ENCODE measurements at regions not wholly inside any gene's neighbourhood (a gene's known extent, or its start where the extent isn't known, plus 50 kb on each side); places are given as distances from the start of the nearest gene placed in this dataset.

DNA sequence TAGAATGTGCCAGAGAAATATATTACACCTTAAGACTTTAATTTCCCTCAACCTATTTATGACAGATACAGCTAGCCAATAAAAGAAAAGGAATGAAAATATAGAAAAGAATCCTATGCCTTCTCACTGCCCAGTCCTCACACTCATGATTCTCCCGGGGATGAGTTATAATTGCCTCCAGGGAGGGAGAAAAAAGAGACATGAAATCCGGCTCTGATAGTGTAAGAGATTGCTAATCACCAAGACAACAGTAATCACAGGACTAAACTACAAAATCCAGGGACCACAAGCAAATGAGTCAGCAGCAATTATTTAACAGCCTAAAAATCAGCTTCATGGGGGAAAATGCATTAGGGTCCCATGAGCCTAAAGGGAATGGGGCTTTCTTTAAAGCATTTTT is 95.9 kb upstream of the DUSP21 start:
- Histone ChIP-seq H3K9me3 (ENCODE audit: control insufficient read depth in 1 of 2, insufficient read depth in 1 of 2, low read depth in 1 of 2, low read length in 2 of 2) (no peaks in the 10 kb centered on the region), H3K9ac (ENCODE audit: low read length) (no peak overlapping the region), H3K4me2 (ENCODE audit: low read length) (no peak overlapping the region), H3K9me2 (ENCODE audit: insufficient read depth) (no peaks in the 10 kb centered on the region), H3K4me3 (replicated peaks in 1 of 2; ENCODE audit: low read depth in 1 of 2, low read length in 2 of 2) (no peak overlapping the region), H3K27me3 (ENCODE audit: insufficient read depth, low read length) (no peaks in the 10 kb centered on the region), H3K79me2 (ENCODE audit: insufficient read depth, low read length) (no peaks in the 10 kb centered on the region), H3K36me3 (ENCODE audit: control insufficient read depth in 1 of 2, insufficient read depth in 2 of 2, low read length in 2 of 2) (no peaks in the 10 kb centered on the region), H3K4me1 (ENCODE audit: control insufficient read depth in 1 of 2, insufficient read depth in 2 of 2, low read length in 2 of 2) (no peaks in the 10 kb centered on the region), H3K27ac (ENCODE audit: low read depth, low read length) (no peak overlapping the region), H2AFZ (ENCODE audit: low read depth, low read length, poor library complexity, severe bottlenecking) (no peak overlapping the region), H4K20me1 (ENCODE audit: insufficient read depth) (no peaks in the 10 kb centered on the region)
- RAD21 ChIA-PET (ENCODE audit: low non-redundant PET in 1 of 2, low total read pairs in 2 of 2, uncharacterized antibody in 2 of 2, unreplicated experiment in 2 of 2): no interaction called here
- no TSS peak for BruUV-seq (replicated peaks)
- CTCF ChIA-PET: no interaction called here
- POLR2A ChIA-PET: no interaction called here
- no peak for ATAC-seq
- TF ChIP-seq POLR2A (IDR thresholded peaks at IDR 0.05; ENCODE audit: borderline replicate concordance, extremely low read depth, insufficient read depth, insufficient read length): no peak
- no peak for TF ChIP-seq CEBPB (IDR thresholded peaks at IDR 0.05; ENCODE audit: low read depth)
- no peak for TF ChIP-seq POLR2AphosphoS5 (IDR thresholded peaks at IDR 0.05; ENCODE audit: low read depth, low read length)
- no peak for TF ChIP-seq SP1 (IDR thresholded peaks at IDR 0.05; ENCODE audit: low read depth)
- TF ChIP-seq YY1 (IDR thresholded peaks at IDR 0.05; ENCODE audit: extremely low read depth, insufficient replicate concordance, low read depth, low read length): no peak
- TF ChIP-seq ZFX (IDR thresholded peaks at IDR 0.05): no peak
- TF ChIP-seq, protein P1, sequence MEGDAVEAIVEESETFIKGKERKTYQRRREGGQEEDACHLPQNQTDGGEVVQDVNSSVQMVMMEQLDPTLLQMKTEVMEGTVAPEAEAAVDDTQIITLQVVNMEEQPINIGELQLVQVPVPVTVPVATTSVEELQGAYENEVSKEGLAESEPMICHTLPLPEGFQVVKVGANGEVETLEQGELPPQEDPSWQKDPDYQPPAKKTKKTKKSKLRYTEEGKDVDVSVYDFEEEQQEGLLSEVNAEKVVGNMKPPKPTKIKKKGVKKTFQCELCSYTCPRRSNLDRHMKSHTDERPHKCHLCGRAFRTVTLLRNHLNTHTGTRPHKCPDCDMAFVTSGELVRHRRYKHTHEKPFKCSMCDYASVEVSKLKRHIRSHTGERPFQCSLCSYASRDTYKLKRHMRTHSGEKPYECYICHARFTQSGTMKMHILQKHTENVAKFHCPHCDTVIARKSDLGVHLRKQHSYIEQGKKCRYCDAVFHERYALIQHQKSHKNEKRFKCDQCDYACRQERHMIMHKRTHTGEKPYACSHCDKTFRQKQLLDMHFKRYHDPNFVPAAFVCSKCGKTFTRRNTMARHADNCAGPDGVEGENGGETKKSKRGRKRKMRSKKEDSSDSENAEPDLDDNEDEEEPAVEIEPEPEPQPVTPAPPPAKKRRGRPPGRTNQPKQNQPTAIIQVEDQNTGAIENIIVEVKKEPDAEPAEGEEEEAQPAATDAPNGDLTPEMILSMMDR (IDR thresholded peaks at IDR 0.05 in 2 of 3, conservative IDR thresholded peaks at IDR 0.05 in 1 of 3; ENCODE audit: borderline replicate concordance in 1 of 3, insufficient read depth in 1 of 3, low read depth in 2 of 3, low read length in 2 of 3): no peak
- no peak for TF ChIP-seq ZNF274 (IDR thresholded peaks at IDR 0.05; ENCODE audit: low read depth, low read length)
- TF ChIP-seq EZH2 (IDR thresholded peaks at IDR 0.05): no peak
- TF ChIP-seq SRF (IDR thresholded peaks at IDR 0.05; ENCODE audit: low read depth): no peak
- TF ChIP-seq SIN3A (IDR thresholded peaks at IDR 0.05; ENCODE audit: low read depth): no peak
- TF ChIP-seq, protein P2, sequence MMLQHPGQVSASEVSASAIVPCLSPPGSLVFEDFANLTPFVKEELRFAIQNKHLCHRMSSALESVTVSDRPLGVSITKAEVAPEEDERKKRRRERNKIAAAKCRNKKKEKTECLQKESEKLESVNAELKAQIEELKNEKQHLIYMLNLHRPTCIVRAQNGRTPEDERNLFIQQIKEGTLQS (IDR thresholded peaks at IDR 0.05): no peak
- TF ChIP-seq, protein P3, sequence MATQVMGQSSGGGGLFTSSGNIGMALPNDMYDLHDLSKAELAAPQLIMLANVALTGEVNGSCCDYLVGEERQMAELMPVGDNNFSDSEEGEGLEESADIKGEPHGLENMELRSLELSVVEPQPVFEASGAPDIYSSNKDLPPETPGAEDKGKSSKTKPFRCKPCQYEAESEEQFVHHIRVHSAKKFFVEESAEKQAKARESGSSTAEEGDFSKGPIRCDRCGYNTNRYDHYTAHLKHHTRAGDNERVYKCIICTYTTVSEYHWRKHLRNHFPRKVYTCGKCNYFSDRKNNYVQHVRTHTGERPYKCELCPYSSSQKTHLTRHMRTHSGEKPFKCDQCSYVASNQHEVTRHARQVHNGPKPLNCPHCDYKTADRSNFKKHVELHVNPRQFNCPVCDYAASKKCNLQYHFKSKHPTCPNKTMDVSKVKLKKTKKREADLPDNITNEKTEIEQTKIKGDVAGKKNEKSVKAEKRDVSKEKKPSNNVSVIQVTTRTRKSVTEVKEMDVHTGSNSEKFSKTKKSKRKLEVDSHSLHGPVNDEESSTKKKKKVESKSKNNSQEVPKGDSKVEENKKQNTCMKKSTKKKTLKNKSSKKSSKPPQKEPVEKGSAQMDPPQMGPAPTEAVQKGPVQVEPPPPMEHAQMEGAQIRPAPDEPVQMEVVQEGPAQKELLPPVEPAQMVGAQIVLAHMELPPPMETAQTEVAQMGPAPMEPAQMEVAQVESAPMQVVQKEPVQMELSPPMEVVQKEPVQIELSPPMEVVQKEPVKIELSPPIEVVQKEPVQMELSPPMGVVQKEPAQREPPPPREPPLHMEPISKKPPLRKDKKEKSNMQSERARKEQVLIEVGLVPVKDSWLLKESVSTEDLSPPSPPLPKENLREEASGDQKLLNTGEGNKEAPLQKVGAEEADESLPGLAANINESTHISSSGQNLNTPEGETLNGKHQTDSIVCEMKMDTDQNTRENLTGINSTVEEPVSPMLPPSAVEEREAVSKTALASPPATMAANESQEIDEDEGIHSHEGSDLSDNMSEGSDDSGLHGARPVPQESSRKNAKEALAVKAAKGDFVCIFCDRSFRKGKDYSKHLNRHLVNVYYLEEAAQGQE (IDR thresholded peaks at IDR 0.05; ENCODE audit: low read depth): no peak
- TF ChIP-seq EZH2phosphoT487 (IDR thresholded peaks at IDR 0.05; ENCODE audit: borderline replicate concordance): no peak
- TF ChIP-seq RAD21 (IDR thresholded peaks at IDR 0.05; ENCODE audit: low read depth): no peak
- TF ChIP-seq, protein P4, sequence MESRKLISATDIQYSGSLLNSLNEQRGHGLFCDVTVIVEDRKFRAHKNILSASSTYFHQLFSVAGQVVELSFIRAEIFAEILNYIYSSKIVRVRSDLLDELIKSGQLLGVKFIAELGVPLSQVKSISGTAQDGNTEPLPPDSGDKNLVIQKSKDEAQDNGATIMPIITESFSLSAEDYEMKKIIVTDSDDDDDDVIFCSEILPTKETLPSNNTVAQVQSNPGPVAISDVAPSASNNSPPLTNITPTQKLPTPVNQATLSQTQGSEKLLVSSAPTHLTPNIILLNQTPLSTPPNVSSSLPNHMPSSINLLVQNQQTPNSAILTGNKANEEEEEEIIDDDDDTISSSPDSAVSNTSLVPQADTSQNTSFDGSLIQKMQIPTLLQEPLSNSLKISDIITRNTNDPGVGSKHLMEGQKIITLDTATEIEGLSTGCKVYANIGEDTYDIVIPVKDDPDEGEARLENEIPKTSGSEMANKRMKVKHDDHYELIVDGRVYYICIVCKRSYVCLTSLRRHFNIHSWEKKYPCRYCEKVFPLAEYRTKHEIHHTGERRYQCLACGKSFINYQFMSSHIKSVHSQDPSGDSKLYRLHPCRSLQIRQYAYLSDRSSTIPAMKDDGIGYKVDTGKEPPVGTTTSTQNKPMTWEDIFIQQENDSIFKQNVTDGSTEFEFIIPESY (IDR thresholded peaks at IDR 0.05; ENCODE audit: extremely low read depth, insufficient replicate concordance, low read length): no peak
- intact Hi-C loops (cut with micrococcal nuclease): no loop called here
- DNase-seq (ENCODE audit: low read depth, low spot score): no peak
